Testis (tissue), 2 donors: ENCODE measurements at regions not wholly inside any gene's neighbourhood (a gene's known extent, or its start where the extent isn't known, plus 50 kb on each side); places are given as distances from the start of the nearest gene placed in this dataset.

Experiments
- DNase-seq: peaks from one replicate; pipeline ENCODE4 v3.0.0-alpha.2; 2019
- H3K27ac ChIP-seq, 2 donors: fragments of 200-600 bp; sonication (generic); one replicate each; pipeline ENCODE4 v1.5.1; 2019
- H3K27me3 ChIP-seq: fragments of 200-600 bp; sonication (generic); one replicate; pipeline ENCODE4 v1.5.1; 2019
- H3K36me3 ChIP-seq: fragments of 200-600 bp; sonication (generic); one replicate; pipeline ENCODE4 v1.5.1; 2017; ENCODE audit warnings: low read depth; ENCODE audit errors: missing control alignments
- H3K4me1 ChIP-seq: fragments of 200-600 bp; sonication (generic); one replicate; pipeline ENCODE4 v1.5.1; 2019
- H3K4me3 ChIP-seq, 2 donors: fragments of 200-600 bp; sonication (generic); one replicate each; pipeline ENCODE4 v1.5.1; 2017 to 2019
- H3K9me3 ChIP-seq: fragments of 200-600 bp; sonication (generic); one replicate; pipeline ENCODE4 v1.5.1; 2017
- CTCF ChIP-seq, 3 experiments: fragments of 450-650 bp in 2 of 3; fragments of 200-600 bp in 1 of 3; sonication (generic) in 1 of 3; IDR thresholded peaks; one replicate each; pipeline ENCODE4 v1.5.1; 2016 to 2019; ENCODE audit warnings: antibody characterized with exemption in 3 of 3, mild to moderate bottlenecking in 2 of 3, moderate library complexity in 1 of 3
- POLR2A ChIP-seq: fragments of 450-650 bp; IDR thresholded peaks from one replicate; pipeline ENCODE4 v1.6.1; 2017; ENCODE audit warnings: antibody characterized with exemption, mild to moderate bottlenecking, moderate library complexity
- WGBS, 2 donors: methylation state at CpG; one replicate each; pipeline ENCODE4 v1.1.5; 2018; 5-methylcytosine and 5-hydroxymethylcytosine counted together
- intact Hi-C: fragments of 100-400 bp; cut with DNase I; formaldehyde crosslinking; loops from one replicate; pipeline ENCODE4 v1.15.1; 2023; ENCODE audit warnings: low total_unique reads

- Histone ChIP-seq H3K9me3 (no peaks in the 10 kb centered on the region), H3K27me3 (no peaks in the 10 kb centered on the region), H3K36me3 (no peaks in the 10 kb centered on the region), H3K4me1 (no peaks in the 10 kb centered on the region), H3K27ac (no peak overlapping the region), H3K4me3 (no peak overlapping the region)
- intact Hi-C loops: no loop called here
- no peak for DNase-seq
- TF ChIP-seq CTCF (IDR thresholded peaks at IDR 0.05): no peak
- no peak for TF ChIP-seq POLR2A
Measured at GRCh38 chr21:28602546-28602945, 390.1 kb downstream of the LTN1 start.

DNA sequence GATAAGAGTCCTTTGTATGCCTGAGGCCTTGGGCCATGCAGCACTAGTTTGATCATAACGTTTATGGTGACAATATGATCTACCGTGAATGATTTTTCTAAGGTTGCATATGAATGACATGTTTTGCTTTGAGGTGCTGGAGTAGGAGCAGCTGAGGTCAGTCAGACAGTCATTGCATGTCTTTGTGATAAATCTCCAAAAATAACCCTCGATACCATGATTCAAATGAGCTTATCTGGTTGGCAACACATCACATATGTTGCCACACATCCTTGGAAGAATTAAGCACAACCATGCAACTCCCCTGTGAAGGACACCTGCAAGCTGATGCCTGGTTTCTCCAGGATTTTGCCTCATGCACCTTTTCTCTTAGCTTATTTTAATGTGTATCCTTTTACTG lies 394.5 kb downstream of the LTN1 start:
- WGBS, 2 donors: 88 to 92% methylated on average over 3 of the region's 3 CpGs
- Histone ChIP-seq H3K4me1 (no peaks in the 10 kb centered on the region), H3K27ac (no peak overlapping the region), H3K4me3 (no peak overlapping the region), H3K36me3 (no peaks in the 10 kb centered on the region), H3K27me3 (no peaks in the 10 kb centered on the region), H3K9me3 (no peaks in the 10 kb centered on the region)
- TF ChIP-seq CTCF (IDR thresholded peaks at IDR 0.05) (no peak), POLR2A (no peak)
- no peak for DNase-seq
- intact Hi-C loops: no loop called here

DNA sequence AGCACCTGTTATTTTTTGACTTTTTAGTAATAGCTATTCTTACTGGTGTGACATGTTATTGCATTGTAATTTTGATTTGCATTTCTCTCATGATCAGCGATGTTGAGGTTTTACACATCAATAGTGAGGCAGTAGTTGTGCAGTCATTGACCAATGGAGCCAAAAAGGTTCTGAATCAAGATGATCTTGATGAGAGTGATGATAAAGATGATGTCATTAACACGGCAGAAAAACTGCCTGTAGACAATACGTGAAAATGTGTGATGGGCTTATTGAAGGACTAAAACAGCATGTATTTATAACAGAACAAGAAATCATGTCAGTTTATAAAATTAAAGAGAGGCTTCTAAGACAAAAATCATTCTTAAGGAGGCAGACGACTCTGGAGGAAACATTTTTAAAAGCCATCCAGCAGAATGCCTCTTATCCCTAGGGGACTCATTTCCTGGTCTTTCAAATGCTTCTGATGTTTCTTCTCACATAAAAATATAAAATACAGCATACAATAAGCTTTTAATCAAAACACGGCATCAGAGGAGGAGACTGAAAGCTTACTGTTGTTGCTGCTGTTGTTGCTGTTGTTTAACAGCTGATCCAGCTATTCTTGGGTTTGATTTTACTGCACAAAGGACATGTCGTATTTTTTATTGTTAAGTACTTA lies 400.3 kb downstream of the LTN1 start:
- no peaks in the 10 kb centered on the region for H3K9me3 ChIP-seq
- H3K4me1 ChIP-seq: no peaks in the 10 kb centered on the region
- no peaks in the 10 kb centered on the region for H3K36me3 ChIP-seq
- 67 to 83% methylated on average over 6 of the region's 6 CpGs for WGBS, 2 donors
- DNase-seq: no peak
- TF ChIP-seq CTCF (IDR thresholded peaks at IDR 0.05) (no peak), POLR2A (no peak)
- H3K27me3 ChIP-seq: no peaks in the 10 kb centered on the region
- intact Hi-C loops: no loop called here
- no peak overlapping the region for H3K4me3 ChIP-seq
- H3K27ac ChIP-seq: no peak overlapping the region

GRCh38 chr21:28590676-28591075 lies 402.0 kb downstream of the LTN1 start:
- no peaks in the 10 kb centered on the region for H3K36me3 ChIP-seq
- no peak for TF ChIP-seq POLR2A
- no peak for TF ChIP-seq CTCF (IDR thresholded peaks at IDR 0.05)
- no peaks in the 10 kb centered on the region for H3K9me3 ChIP-seq
- intact Hi-C loops: no loop called here
- H3K27me3 ChIP-seq: no peaks in the 10 kb centered on the region
- no peak overlapping the region for H3K27ac ChIP-seq
- DNase-seq: no peak
- 74 to 81% methylated on average over 3 of the region's 3 CpGs for WGBS, 2 donors
- H3K4me3 ChIP-seq: no peak overlapping the region
- H3K4me1 ChIP-seq: no peaks in the 10 kb centered on the region

- intact Hi-C loops: no loop called here
- WGBS, 2 donors: 48 to 81% methylated on average over 2 of the region's 2 CpGs
- Histone ChIP-seq H3K9me3 (no peaks in the 10 kb centered on the region), H3K27ac (no peak overlapping the region), H3K4me3 (no peak overlapping the region), H3K4me1 (no peaks in the 10 kb centered on the region), H3K36me3 (no peaks in the 10 kb centered on the region), H3K27me3 (no peaks in the 10 kb centered on the region)
- TF ChIP-seq POLR2A: no peak
- no peak for TF ChIP-seq CTCF (IDR thresholded peaks at IDR 0.05)
- no peak for DNase-seq
Measured at GRCh38 chr21:28590026-28590425, 402.7 kb downstream of the LTN1 start.
